MG63 (cell line): ENCODE measurements at regions not wholly inside any gene's neighbourhood (a gene's known extent, or its start where the extent isn't known, plus 50 kb on each side); places are given as distances from the start of the nearest gene placed in this dataset.

Source experiments
- DNase-seq: peaks from one replicate; pipeline ENCODE4 v3.0.0-alpha.2; 2020
- H3K27me3 ChIP-seq: fragments of 250-450 bp; sonication (Bioruptor Pico); 2 replicates; pipeline ENCODE4 v1.5.1; 2020; ENCODE audit warnings: mild to moderate bottlenecking, moderate library complexity
- H3K36me3 ChIP-seq: fragments of 250-450 bp; sonication (Bioruptor Pico); 2 replicates; pipeline ENCODE4 v1.5.1; 2020; ENCODE audit warnings: mild to moderate bottlenecking, moderate library complexity
- H3K4me3 ChIP-seq: fragments of 250-450 bp; sonication (Bioruptor Pico); 2 replicates; pipeline ENCODE4 v1.5.1; 2020; ENCODE audit warnings: mild to moderate bottlenecking, moderate library complexity
- H3K9me3 ChIP-seq: fragments of 250-450 bp; sonication (Bioruptor Pico); 2 replicates; pipeline ENCODE4 v1.5.1; 2020; ENCODE audit warnings: mild to moderate bottlenecking, moderate library complexity

DNA sequence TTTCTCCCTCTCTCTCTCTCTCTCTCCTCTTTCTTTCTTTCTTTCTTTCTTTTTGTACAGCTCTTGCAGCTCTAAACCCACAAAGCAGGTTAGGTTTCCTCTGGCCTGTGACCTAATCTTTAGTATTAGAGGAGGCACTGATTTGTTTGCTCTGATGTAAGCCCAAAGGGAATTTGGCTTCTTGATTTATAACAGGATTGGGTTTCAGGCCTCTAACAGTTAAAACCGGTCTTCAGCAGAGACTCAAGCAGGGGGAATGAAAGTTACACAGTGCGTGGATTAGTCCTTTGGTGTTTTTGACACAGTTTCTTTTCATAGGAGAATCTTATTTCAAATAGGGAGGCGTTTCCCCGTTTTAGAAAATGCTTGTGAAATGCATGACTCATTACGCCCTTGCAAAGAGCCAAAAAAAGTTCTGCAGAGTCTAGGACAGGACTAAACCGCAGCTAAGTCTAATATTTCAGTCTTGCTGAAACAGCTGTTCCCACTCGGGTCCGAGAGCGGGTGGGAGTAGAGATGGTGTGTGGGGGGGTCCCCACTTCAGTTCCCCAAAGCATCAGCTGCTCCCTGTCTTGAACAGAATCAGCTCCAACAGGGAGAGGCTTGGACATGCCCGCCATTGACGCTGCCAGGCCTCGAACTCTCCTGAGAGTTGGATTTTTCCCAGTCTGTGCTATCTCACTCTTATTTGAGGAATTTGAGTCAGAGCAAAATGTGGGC, 296.5 kb upstream of the PITRM1 start:
- Histone ChIP-seq H3K4me3 (no peak overlapping the region), H3K27me3 (no peaks in the 10 kb centered on the region), H3K36me3 (no peaks in the 10 kb centered on the region), H3K9me3 (no peaks in the 10 kb centered on the region)
- peak; percentile 43 for DNase-seq

DNA sequence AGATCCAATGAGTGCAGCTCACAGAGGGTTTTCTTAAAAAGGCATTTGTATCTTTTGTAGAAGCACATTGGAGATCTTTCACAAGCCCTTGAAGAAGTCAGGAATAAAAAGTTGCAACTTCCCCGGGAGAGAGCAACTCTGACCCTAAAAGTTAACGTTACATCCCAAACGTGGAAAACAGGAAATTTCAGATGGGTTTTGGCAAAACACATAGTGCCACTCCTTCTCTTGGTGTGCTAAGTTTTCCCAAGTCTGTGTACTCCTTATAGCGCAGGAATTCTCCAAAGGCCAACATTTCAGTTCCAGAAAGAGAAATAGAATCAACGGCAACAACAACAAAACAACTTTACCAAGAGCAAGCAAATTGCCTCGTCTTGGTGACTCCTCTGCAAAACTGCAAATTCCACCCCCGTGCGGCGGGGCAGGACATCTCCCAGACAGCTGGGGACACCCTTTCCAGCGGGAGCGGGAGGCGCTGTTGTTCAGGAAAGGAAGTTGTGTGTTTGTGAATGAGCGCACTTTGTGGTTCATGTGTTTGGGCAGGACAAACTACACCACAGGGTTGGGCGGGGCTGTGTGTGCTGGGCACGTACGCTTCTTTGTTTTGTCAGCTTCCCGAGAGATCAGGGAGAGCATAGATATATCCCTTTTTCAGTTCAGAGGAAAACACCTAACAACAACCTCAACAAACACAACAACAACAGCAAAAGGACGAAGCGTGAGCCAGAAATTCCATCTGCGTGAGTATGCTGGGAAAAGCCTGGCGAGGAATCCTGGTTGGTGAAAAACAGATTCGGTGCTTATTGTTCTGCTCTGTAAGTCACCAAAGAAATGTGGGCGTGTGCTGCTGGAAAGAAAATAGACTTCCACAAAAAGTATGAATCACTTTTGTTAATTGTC, 294.7 kb upstream of the PITRM1 start:
- peak overlapping the region; percentile 23 for H3K4me3 ChIP-seq

DNA sequence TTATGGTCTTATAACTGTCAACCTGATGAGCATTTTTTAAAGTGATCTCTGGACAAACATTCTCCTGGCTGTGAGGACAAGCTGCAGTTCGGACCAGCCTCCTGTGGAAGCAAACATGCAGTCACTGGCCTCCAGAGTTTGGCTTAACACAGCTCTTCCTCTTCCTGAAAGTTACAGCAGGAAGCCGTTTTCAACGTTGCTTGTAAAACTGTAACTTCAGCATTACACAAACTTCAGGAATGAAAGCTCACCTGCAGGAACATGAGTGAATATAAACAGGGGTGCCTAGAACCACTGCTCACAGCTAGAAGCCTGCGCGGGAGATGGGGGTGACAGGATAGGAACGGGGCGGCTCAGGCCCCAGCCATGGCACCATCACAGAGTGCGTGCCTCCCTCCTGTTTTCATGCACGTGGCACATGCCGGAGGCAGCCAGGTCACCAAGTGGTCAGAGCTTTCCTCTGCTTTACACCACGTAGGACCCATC, 292.9 kb upstream of the PITRM1 start:
- H3K4me3 ChIP-seq: no peak overlapping the region
- H3K9me3 ChIP-seq: no peaks in the 10 kb centered on the region
- H3K36me3 ChIP-seq: no peaks in the 10 kb centered on the region
- no peaks in the 10 kb centered on the region for H3K27me3 ChIP-seq
- DNase-seq: no peak

More for the DNA sequence above, 294.7 kb upstream of the PITRM1 start:
- Histone ChIP-seq H3K36me3 (no peaks in the 10 kb centered on the region), H3K9me3 (no peaks in the 10 kb centered on the region), H3K27me3 (no peaks in the 10 kb centered on the region)
- DNase-seq: peak; percentile 89

DNA sequence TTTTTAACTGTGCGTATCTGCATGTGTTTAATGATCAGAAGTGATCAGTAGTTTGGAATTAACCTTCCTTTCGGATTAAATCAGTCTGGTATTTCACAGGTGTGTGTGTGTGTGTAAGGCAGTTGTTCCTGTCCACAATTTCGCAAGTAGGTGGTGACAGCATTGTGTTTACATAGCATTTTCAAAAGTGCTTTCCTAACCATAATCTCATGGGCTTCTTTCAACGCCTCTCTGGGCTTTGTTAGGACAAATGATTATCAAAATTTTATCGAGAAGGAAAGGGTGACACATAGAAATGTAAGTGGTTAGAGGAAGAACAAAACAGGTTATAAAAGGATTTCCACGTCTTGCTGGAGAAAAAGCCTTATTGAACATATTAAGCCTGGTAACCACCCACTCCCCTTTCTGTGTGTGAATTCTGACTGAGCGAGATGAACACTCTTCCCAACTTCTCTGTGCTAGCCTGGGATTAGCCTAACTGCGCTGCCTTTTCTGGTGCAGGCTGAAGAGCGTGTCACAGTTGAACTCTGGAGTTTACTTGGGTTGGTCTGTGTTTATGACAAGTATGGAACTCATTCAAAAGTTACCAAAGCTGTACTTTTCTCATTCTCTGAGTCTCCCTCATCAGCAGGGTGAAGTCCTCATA, 292.3 kb upstream of the PITRM1 start:
- Histone ChIP-seq H3K9me3 (no peaks in the 10 kb centered on the region), H3K4me3 (no peak overlapping the region), H3K36me3 (no peaks in the 10 kb centered on the region), H3K27me3 (no peaks in the 10 kb centered on the region)
- DNase-seq: no peak

DNA sequence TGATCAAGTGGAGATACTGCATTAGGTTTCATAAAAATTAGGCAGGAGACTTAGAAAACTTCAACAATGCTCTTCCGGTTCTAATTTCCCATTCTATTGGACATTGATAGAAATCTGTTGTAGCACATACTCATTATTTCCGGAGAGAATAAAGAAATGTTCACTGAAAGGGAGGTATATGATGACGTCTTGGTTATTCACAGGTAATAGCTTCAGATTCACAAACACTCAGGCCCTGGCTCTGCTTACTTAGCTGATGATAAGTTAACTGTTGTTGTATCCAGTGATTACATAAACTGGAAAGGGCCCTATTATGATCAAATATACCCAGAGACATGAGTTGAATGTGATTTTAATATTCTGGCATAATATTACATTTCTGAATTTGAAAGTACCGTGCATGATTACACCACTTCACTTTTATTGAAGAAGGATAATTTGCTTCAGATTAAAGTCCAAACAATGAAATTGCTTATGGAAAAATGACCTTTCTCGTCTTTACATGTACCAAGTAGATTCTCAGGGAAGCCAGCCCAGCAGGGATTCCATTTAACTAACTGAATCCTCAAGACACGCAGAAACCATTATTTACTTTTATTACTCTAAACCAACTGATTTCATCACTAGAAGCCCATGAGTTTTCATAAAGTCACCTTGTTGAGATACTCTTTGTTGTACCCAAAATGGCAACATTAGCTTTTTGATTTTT, 288.0 kb upstream of the PITRM1 start:
- no peaks in the 10 kb centered on the region for H3K36me3 ChIP-seq
- no peak overlapping the region for H3K4me3 ChIP-seq
- DNase-seq: no peak
- no peaks in the 10 kb centered on the region for H3K9me3 ChIP-seq
- no peaks in the 10 kb centered on the region for H3K27me3 ChIP-seq

DNA sequence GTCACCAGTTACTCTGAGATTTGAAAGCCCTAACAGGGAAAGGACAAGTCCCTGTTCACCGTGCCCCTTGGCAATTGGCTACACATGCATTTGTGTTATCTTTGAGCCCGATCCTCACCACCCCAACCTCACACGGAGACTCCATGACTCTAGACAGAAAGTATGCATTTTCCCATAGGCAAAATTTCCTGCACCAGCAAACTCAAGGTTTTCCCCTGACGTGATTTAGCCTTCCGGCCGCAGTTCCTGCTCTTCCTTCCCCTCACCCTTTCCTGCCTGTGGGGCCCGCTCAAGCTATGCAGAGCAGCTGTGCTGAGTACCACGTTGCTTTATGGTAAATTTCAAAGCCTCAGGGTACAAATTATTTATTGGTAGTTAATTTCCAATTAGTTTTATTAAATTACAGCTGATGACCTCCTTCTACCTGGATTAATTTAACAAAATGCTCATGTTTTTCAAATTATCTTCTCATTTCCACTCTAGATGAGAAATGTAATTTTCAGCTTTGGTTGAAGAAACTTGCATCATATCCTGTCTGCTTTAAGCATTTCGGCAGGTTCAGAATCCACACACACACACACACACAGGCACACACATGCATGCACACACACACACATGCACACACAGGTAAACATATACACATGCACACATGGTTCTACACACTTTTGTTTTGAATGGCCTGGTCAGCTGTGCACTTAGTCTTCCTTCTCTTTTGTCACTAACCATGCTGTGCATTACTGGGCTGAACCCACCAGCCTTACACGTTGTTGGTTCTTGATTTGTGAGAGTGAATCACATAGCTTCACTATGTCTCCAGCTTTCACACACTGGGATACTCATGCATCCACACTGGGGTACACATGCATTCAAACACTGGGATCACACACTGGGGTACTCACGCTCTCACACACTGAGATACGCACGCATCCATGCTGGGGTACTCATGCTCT, 283.1 kb upstream of the PITRM1 start:
- H3K9me3 ChIP-seq: no peaks in the 10 kb centered on the region
- H3K27me3 ChIP-seq: no peaks in the 10 kb centered on the region
- no peaks in the 10 kb centered on the region for H3K36me3 ChIP-seq
- no peak overlapping the region for H3K4me3 ChIP-seq
- DNase-seq: no peak

DNA sequence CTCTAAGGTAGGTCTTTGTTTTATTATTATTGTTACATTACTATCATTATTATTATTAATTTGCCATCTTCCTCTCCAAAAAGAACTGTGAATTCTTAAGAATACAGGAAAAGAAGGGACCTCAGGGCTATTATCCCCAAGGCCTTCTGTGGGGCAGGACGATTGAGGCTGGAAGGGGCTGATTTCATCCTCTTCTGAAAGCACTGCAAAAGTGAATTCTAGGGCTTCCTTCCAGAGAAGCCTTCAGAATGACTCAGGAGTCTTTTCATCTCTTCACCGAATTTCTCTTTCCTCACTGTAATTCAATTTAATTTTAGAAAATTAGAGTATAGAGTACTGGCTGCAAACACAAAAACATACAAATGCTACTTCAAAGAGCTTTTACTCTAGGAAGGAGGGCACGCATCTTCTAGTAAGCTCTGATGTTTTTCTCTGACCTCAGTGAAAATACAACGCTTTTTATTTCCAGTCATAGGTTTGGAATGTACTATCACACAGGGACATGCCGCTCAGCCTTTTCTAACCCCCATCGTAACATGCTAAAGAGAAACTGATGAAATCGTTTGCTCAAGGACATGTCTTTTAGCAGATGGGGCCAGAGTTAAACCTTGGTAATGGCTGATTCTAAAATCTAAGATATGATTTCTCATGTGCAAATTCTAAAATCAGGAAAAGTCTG, 280.2 kb upstream of the PITRM1 start:
- peak; percentile 11 for DNase-seq
- H3K27me3 ChIP-seq: no peaks in the 10 kb centered on the region
- no peaks in the 10 kb centered on the region for H3K36me3 ChIP-seq
- no peak overlapping the region for H3K4me3 ChIP-seq
- no peaks in the 10 kb centered on the region for H3K9me3 ChIP-seq

DNA sequence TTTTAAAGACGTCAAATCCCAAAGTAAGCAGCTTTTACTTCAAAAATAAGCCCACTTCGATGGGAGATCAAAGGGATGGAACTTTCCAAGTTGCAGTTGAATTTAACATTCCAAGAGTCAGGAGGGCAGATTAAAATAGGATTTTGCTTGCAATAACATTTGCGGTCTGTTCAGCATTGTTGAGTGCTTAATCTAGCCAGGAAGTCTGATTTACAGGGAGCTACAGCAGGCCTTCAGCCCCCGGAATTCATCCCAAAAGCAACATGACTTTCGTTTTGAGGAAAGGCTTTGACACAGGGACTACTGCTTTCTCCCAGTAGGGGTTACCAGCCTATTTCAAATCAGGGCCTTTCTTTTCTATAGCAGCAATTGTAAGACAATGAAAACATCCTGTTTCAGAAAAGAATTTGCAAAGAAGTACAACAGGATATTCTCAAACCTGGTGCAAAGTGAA, 279.6 kb upstream of the PITRM1 start:
- peak; percentile 32 for DNase-seq
- H3K4me3 ChIP-seq: no peak overlapping the region
- no peaks in the 10 kb centered on the region for H3K9me3 ChIP-seq
- H3K36me3 ChIP-seq: no peaks in the 10 kb centered on the region
- no peaks in the 10 kb centered on the region for H3K27me3 ChIP-seq

DNA sequence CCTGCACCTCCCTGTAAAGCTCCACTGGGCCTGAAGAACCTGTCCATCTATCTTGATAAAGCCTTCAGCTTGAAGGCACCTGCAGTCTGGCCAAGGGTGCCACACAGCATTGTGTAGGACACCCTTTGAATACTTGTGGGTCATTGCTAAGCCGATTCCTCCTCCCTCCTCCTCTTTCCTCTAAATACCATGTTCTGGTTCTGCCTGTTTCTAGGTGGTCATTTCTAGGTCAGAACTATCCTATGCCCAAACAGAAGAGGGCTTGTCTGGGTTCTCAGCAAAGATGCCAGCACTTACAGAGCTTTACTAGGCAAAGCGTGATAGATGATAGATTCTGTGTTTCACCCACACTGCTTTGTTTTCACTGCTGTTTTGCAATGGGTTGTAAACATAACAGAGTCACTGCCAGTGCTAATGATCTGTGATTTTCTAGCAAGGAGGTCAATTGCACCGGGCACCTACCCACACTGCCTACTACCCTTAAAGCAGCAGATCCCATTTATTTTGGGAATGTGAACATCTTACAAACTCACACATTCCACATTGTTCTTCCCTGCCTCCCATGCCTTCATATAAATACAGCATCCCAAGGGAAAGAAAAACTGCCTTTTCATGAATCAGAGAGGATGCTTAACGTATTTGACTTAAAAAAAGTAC, 279.1 kb upstream of the PITRM1 start:
- Histone ChIP-seq H3K9me3 (no peaks in the 10 kb centered on the region), H3K4me3 (no peak overlapping the region), H3K27me3 (no peaks in the 10 kb centered on the region), H3K36me3 (no peaks in the 10 kb centered on the region)
- DNase-seq: no peak

DNA sequence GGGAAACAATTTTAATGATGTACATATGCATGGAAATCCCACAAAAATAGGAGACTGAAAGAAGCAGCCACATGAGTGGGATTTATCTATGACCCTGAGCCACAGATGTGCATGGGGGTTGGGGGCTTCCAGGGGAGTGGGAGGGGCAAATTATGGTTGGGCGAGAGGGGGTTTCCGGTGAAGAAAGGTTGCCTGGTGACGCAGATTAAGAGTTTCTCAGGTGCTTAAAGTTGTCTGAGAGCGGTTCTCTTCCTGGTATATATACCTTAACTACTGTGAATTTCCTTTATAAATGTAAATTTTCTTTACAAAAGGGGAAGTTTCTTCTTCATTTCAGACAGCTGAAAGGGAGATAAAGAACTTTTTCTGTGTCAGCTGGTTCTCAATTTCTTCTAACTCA, 273.6 kb upstream of the PITRM1 start:
- Histone ChIP-seq H3K36me3 (no peaks in the 10 kb centered on the region), H3K9me3 (no peaks in the 10 kb centered on the region), H3K4me3 (no peak overlapping the region), H3K27me3 (no peaks in the 10 kb centered on the region)
- no peak for DNase-seq

DNA sequence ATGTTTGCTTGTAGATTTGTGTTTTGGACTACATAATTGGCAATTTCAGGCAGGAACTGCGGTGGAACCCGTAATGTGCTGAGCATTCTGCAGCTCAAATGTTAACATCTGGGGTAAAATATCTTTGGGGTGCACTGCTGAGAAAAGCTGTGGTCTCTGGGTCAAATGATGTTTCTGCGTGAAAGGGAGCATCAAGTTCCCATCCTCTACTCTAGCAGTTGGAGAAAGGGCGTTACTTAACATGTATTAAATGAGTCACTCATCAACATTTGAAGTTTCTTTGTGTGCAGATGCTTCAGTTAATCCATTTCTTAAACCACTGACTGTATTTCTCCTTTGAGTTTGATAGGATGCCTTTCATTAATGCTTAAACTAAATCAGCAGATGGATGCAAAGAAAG, 273.1 kb upstream of the PITRM1 start:
- Histone ChIP-seq H3K27me3 (no peaks in the 10 kb centered on the region), H3K4me3 (no peak overlapping the region), H3K9me3 (no peaks in the 10 kb centered on the region), H3K36me3 (no peaks in the 10 kb centered on the region)
- DNase-seq: no peak

DNA sequence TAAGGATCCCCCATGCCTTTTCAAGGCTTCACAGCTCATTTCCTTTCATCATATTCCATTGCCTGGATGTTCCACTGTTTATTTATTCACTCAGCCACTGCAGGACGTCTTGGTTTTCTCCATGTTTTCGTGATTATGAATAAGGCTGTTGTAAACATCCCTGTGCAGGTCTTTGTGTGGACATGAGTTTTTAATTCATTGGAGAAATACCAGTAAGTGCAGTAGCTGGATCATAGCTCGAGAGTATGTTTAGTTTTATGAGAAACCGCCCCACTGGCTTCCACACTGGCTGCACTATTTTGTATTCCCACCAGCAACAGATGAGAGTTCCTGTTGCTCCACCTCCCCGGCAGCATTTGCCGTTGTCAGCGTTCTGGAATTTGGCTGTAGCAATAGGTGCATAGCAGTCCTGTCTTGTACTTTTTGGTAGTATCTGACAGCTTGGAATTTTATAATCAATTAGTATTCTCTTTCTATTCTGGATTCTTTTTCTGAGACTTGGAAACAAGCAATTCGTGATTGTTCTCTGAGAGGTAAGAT, 269.9 kb upstream of the PITRM1 start:
- Histone ChIP-seq H3K36me3 (no peaks in the 10 kb centered on the region), H3K9me3 (no peaks in the 10 kb centered on the region), H3K27me3 (no peaks in the 10 kb centered on the region), H3K4me3 (no peak overlapping the region)
- no peak for DNase-seq

DNA sequence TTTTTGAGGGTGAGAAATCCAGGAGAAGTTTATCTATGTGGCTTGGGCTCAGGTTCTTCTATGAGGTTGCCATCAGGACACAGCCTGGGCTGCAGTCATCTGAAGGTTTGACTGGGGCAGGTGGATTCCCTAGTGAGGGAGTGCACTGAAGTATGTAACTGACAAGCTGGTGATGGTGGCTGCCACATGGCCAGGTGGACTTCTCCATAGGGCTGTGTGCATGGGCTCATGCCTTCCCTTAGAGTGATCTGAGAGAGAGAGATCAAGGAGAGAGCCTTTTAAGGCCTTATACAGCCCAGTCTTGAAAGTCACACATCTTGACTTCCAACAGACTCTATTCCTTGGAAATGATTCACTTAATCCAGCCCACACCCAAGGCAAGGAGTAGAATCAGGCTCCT, 266.6 kb upstream of the PITRM1 start:
- Histone ChIP-seq H3K9me3 (no peaks in the 10 kb centered on the region), H3K36me3 (no peaks in the 10 kb centered on the region), H3K27me3 (no peaks in the 10 kb centered on the region), H3K4me3 (no peak overlapping the region)
- no peak for DNase-seq

DNA sequence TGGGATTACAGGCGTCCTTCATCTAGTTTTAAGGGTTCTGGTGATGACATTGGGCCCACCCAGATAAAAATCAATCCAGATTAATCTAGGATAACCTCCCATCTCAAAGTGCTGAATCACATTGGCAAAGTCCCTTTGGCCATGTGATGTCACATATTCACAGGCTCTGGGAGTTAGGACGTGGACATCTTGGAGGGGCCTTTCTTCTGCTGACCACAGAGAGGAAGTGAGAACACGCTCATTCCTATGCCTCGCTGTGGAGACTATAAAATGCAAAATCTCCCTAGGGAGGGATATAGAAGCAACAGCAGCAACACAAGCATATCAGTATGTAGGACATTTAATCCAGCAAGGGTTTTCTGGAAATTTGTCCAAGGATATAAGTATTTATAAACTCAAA, 266.0 kb upstream of the PITRM1 start:
- no peaks in the 10 kb centered on the region for H3K9me3 ChIP-seq
- H3K36me3 ChIP-seq: no peaks in the 10 kb centered on the region
- H3K27me3 ChIP-seq: no peaks in the 10 kb centered on the region
- no peak for DNase-seq
- no peak overlapping the region for H3K4me3 ChIP-seq

DNA sequence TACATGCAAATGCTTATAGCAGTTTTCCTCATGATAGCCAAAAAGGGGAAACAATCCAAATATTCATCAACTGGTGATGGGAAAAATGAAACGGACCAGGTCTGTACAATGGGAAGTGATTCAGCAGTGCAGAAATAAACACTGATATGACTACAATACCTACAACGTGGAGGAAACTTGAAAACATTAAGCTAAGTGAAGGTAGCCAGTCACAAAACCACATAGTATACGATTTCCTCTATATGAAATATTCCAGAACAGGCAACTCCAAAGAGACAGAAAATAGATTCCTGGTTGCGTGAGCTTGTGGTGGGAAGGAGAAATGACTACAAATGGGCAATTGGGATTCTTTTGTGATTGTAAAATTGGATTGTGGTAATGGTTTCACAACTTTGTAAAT, 263.1 kb upstream of the PITRM1 start:
- Histone ChIP-seq H3K36me3 (no peaks in the 10 kb centered on the region), H3K9me3 (no peaks in the 10 kb centered on the region), H3K27me3 (no peaks in the 10 kb centered on the region), H3K4me3 (no peak overlapping the region)
- no peak for DNase-seq
